ENCODE measurements at regions not wholly inside any gene's neighbourhood (a gene's known extent, or its start where the extent isn't known, plus 50 kb on each side); places are given as distances from the start of the nearest gene placed in this dataset.

DNA sequence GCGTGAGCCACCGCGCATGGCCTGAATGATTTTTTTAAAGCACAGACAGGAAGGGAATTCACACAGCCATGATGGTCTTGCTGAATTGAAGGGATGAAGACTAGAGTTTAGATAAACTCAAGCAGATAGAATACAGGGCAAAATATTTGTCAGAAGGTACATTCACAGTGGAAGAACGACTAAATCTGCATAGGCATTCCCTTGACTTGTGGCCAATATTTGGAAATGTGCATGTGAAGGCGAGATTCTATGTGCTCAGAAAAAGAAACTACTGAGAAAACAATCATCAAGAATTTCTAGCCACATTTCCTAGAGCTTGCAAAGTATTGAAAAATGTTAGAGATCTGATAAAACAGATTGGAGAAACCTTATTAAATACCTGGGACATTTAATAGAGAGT, 1166.2 kb downstream of the DNAJB9 start:
- Mint-ChIP-seq H3K27ac (no peak overlapping the region), H3K4me1 (no peaks in the 10 kb centered on the region), H3K4me3 (no peak overlapping the region), H3K9me3 (peaks cover 27% of the 10 kb centered on the region), H3K27me3 (ENCODE audit: low read depth) (no peaks in the 10 kb centered on the region), H3K36me3 (peaks cover 3% of the 10 kb centered on the region)
- TF ChIP-seq, protein P1, sequence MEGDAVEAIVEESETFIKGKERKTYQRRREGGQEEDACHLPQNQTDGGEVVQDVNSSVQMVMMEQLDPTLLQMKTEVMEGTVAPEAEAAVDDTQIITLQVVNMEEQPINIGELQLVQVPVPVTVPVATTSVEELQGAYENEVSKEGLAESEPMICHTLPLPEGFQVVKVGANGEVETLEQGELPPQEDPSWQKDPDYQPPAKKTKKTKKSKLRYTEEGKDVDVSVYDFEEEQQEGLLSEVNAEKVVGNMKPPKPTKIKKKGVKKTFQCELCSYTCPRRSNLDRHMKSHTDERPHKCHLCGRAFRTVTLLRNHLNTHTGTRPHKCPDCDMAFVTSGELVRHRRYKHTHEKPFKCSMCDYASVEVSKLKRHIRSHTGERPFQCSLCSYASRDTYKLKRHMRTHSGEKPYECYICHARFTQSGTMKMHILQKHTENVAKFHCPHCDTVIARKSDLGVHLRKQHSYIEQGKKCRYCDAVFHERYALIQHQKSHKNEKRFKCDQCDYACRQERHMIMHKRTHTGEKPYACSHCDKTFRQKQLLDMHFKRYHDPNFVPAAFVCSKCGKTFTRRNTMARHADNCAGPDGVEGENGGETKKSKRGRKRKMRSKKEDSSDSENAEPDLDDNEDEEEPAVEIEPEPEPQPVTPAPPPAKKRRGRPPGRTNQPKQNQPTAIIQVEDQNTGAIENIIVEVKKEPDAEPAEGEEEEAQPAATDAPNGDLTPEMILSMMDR (IDR thresholded peaks at IDR 0.05; ENCODE audit: unreplicated experiment) = no peak
- DNase-seq (ENCODE audit: low spot score in 2 of 2, unreplicated experiment in 2 of 2) = no peak

DNA sequence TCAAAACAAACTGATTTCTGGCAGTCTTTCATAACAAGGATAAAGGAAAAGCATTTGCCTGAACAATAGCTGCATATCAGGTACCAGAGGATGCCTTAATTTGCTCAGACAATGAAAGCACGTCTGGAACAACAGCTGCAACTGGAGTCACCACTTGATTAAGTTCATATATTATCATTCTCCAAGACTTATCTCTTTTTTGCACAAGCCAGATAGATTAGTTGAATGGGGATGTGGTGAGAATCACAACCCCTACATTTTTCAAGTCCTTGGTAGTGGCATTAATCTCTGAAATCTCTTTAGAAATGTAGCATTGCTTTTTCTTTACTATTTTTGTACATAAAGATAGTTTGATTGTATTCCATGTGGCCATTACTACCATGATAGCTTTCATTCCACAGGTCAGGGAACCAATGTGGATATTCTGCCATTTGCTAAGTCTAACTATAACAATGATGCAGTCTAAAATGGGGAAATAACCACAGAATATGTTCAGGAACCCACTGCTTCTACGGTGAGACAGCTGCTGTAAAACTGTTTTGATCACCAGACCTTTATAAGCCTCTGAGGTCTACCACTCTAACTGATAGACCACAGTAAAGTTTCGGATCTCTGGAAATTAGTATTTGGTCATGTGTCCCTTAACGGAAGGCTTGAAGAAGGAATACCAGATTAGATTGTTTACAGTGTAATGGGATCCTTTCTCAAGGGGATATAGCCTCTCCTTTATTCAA, 1176.2 kb downstream of the DNAJB9 start:
- Mint-ChIP-seq H3K4me1 (no peaks in the 10 kb centered on the region), H3K36me3 (no peaks in the 10 kb centered on the region), H3K27me3 (ENCODE audit: low read depth) (no peaks in the 10 kb centered on the region), H3K9me3 (peaks cover 6% of the 10 kb centered on the region), H3K4me3 (no peak overlapping the region), H3K27ac (no peak overlapping the region)
- TF ChIP-seq, protein P1 (IDR thresholded peaks at IDR 0.05; ENCODE audit: unreplicated experiment) = no peak
- DNase-seq (ENCODE audit: low spot score in 2 of 2, unreplicated experiment in 2 of 2) = no peak

GRCh38 chr7:109751241-109751640, 1181.6 kb downstream of the DNAJB9 start:
- no peaks in the 10 kb centered on the region for H3K36me3 Mint-ChIP-seq
- no peaks in the 10 kb centered on the region for H3K27me3 Mint-ChIP-seq (ENCODE audit: low read depth)
- no peak for DNase-seq (ENCODE audit: low spot score in 2 of 2, unreplicated experiment in 2 of 2)
- no peak overlapping the region for H3K27ac Mint-ChIP-seq
- no peak overlapping the region for H3K4me3 Mint-ChIP-seq
- H3K4me1 Mint-ChIP-seq = no peaks in the 10 kb centered on the region
- TF ChIP-seq, protein P1 (IDR thresholded peaks at IDR 0.05; ENCODE audit: unreplicated experiment) = no peak
- peaks cover 10% of the 10 kb centered on the region for H3K9me3 Mint-ChIP-seq

GRCh38 chr7:109752068-109752467, 1182.4 kb downstream of the DNAJB9 start:
- Mint-ChIP-seq H3K4me3 (no peak overlapping the region), H3K27me3 (ENCODE audit: low read depth) (no peaks in the 10 kb centered on the region), H3K4me1 (no peaks in the 10 kb centered on the region)

DNA sequence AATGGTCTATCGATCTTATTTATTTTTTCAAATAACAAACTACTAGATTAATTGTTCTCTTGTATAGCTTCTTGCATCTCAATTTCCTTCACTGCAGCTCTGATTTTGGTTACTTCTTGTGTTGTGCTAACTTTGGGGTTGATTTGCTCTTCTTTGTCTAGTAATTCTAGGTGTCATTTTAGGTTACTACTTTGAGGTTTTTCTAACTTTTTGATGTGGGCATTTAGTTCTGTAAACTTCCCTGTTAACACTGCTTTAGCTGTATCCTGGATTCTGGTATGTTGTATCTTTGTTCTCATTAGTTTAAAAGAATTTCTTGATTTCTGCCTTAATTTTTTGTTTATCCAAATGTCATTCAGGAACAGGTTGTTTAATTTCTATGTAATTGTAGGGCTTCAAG, 1188.0 kb downstream of the DNAJB9 start:
- DNase-seq (ENCODE audit: low spot score in 2 of 2, unreplicated experiment in 2 of 2) = no peak
- Mint-ChIP-seq H3K4me3 (no peak overlapping the region), H3K36me3 (no peaks in the 10 kb centered on the region), H3K27ac (no peak overlapping the region), H3K9me3 (peaks cover 30% of the 10 kb centered on the region), H3K27me3 (ENCODE audit: low read depth) (no peaks in the 10 kb centered on the region), H3K4me1 (no peaks in the 10 kb centered on the region)
- TF ChIP-seq, protein P1 (IDR thresholded peaks at IDR 0.05; ENCODE audit: unreplicated experiment) = no peak

More at GRCh38 chr7:109752068-109752467, 1182.4 kb downstream of the DNAJB9 start:
- H3K36me3 Mint-ChIP-seq = no peaks in the 10 kb centered on the region
- H3K27ac Mint-ChIP-seq = no peak overlapping the region
- H3K9me3 Mint-ChIP-seq = peaks cover 15% of the 10 kb centered on the region
- no peak for DNase-seq (ENCODE audit: low spot score in 2 of 2, unreplicated experiment in 2 of 2)
- TF ChIP-seq, protein P1 (IDR thresholded peaks at IDR 0.05; ENCODE audit: unreplicated experiment) = no peak

Measured in mesothelial cell of epicardium (in vitro differentiated cells).